H4 (cell line): ENCODE measurements at regions not wholly inside any gene's neighbourhood (a gene's known extent, or its start where the extent isn't known, plus 50 kb on each side); places are given as distances from the start of the nearest gene placed in this dataset.
"Not testable (repeated sequence)": the region's sequence is repeated elsewhere in the genome, so short reads cannot be mapped to it uniquely, and the experiment has no call there.

ENCODE experiments used
- DNase-seq: peaks from one replicate; pipeline ENCODE4 v3.0.0-alpha.2; 2015; ENCODE audit warnings: low spot score

GRCh38 chrX:84858771-84859170 lies 144.9 kb upstream of the APOOL start:
- DNase-seq: not testable (repeated sequence)

GRCh38 chrX:84865113-84865512 lies 138.6 kb upstream of the APOOL start:
- DNase-seq: no peak

- DNase-seq: not testable (repeated sequence)
These were observed 133.4 kb upstream of the APOOL start for GRCh38 chrX:84870281-84870680.

GRCh38 chrX:84872160-84872771 lies 131.4 kb upstream of the APOOL start:
- not testable (repeated sequence) for DNase-seq

GRCh38 chrX:84873176-84873575 lies 130.5 kb upstream of the APOOL start:
- no peak for DNase-seq

- DNase-seq: no peak
These were observed 126.8 kb upstream of the APOOL start for GRCh38 chrX:84876876-84877275.

GRCh38 chrX:84893897-84894296 lies 109.8 kb upstream of the APOOL start:
- no peak for DNase-seq

- no peak for DNase-seq
These were observed 96.2 kb upstream of the APOOL start for GRCh38 chrX:84907324-84907968.

GRCh38 chrX:84909151-84909550 lies 94.5 kb upstream of the APOOL start:
- no peak for DNase-seq

GRCh38 chrX:84924624-84925023 lies 79.1 kb upstream of the APOOL start:
- DNase-seq: no peak

- no peak for DNase-seq
These were observed 70.9 kb upstream of the APOOL start for GRCh38 chrX:84932814-84933213.

GRCh38 chrX:84933956-84934556 lies 69.6 kb upstream of the APOOL start:
- no peak for DNase-seq
